ENCODE measurements at regions not wholly inside any gene's neighbourhood (a gene's known extent, or its start where the extent isn't known, plus 50 kb on each side); places are given as distances from the start of the nearest gene placed in this dataset.

- Histone ChIP-seq H3K4me2 (ENCODE audit: low read depth, low read length, poor library complexity, severe bottlenecking) (no peak overlapping the region), H3F3A (ENCODE audit: low read depth) (no peaks in the 10 kb centered on the region), H3K79me2 (ENCODE audit: insufficient read depth, low read length) (no peaks in the 10 kb centered on the region), H3K9ac (ENCODE audit: low read depth, low read length, poor library complexity, severe bottlenecking) (no peak overlapping the region), H3K27me3 (ENCODE audit: insufficient read depth, low read length, poor library complexity, severe bottlenecking) (no peaks in the 10 kb centered on the region), H3K9me3 (ENCODE audit: insufficient read depth, low read depth, low read length) (no peaks in the 10 kb centered on the region), H3K4me1 (ENCODE audit: insufficient read depth, low read length, poor library complexity, severe bottlenecking) (no peaks in the 10 kb centered on the region), H4K20me1 (ENCODE audit: insufficient read depth, low read length, poor library complexity, severe bottlenecking) (no peaks in the 10 kb centered on the region), H2AFZ (ENCODE audit: low read length) (no peak overlapping the region), H3K4me3 (ENCODE audit: low read length, poor library complexity, severe bottlenecking) (no peak overlapping the region), H3K36me3 (ENCODE audit: insufficient read depth, low read length) (no peaks in the 10 kb centered on the region), H3K9me2 (replicated peaks; ENCODE audit: low read depth, low read length) (no peaks in the 10 kb centered on the region)
- TF ChIP-seq EZH2phosphoT487 (IDR thresholded peaks at IDR 0.05; ENCODE audit: borderline replicate concordance) (no peak), CTCF (conservative IDR thresholded peaks at IDR 0.05; ENCODE audit: low read length) (no peak)
These were observed 178.4 kb downstream of the ATOH1 start for GRCh38 chr4:94006932-94007331.

- H3K36me3 ChIP-seq (ENCODE audit: insufficient read depth, low read length), result no peaks in the 10 kb centered on the region
- no peak overlapping the region for H3K4me2 ChIP-seq (ENCODE audit: low read depth, low read length, poor library complexity, severe bottlenecking)
- no peak overlapping the region for H3K9ac ChIP-seq (ENCODE audit: low read depth, low read length, poor library complexity, severe bottlenecking)
- H3K4me3 ChIP-seq (ENCODE audit: low read length, poor library complexity, severe bottlenecking), result no peak overlapping the region
- H2AFZ ChIP-seq (ENCODE audit: low read length), result no peak overlapping the region
- no peaks in the 10 kb centered on the region for H3K79me2 ChIP-seq (ENCODE audit: insufficient read depth, low read length)
- H3K27me3 ChIP-seq (ENCODE audit: insufficient read depth, low read length, poor library complexity, severe bottlenecking), result no peaks in the 10 kb centered on the region
- H4K20me1 ChIP-seq (ENCODE audit: insufficient read depth, low read length, poor library complexity, severe bottlenecking), result no peaks in the 10 kb centered on the region
- no peaks in the 10 kb centered on the region for H3F3A ChIP-seq (ENCODE audit: low read depth)
- no peaks in the 10 kb centered on the region for H3K4me1 ChIP-seq (ENCODE audit: insufficient read depth, low read length, poor library complexity, severe bottlenecking)
- H3K9me3 ChIP-seq (ENCODE audit: insufficient read depth, low read depth, low read length), result no peaks in the 10 kb centered on the region
- no peaks in the 10 kb centered on the region for H3K9me2 ChIP-seq (replicated peaks; ENCODE audit: low read depth, low read length)
- TF ChIP-seq CTCF (conservative IDR thresholded peaks at IDR 0.05; ENCODE audit: low read length) (no peak), EZH2phosphoT487 (IDR thresholded peaks at IDR 0.05; ENCODE audit: borderline replicate concordance) (no peak)
These were observed 182.6 kb downstream of the ATOH1 start for GRCh38 chr4:94011190-94011589.

- H2AFZ ChIP-seq (ENCODE audit: low read length), result no peak overlapping the region
- no peak overlapping the region for H3K4me2 ChIP-seq (ENCODE audit: low read depth, low read length, poor library complexity, severe bottlenecking)
- no peaks in the 10 kb centered on the region for H3F3A ChIP-seq (ENCODE audit: low read depth)
- H3K9me2 ChIP-seq (replicated peaks; ENCODE audit: low read depth, low read length), result no peaks in the 10 kb centered on the region
- TF ChIP-seq CTCF (conservative IDR thresholded peaks at IDR 0.05; ENCODE audit: low read length), result no peak
- no peak for TF ChIP-seq EZH2phosphoT487 (IDR thresholded peaks at IDR 0.05; ENCODE audit: borderline replicate concordance)
- H3K36me3 ChIP-seq (ENCODE audit: insufficient read depth, low read length), result no peaks in the 10 kb centered on the region
- H3K4me3 ChIP-seq (ENCODE audit: low read length, poor library complexity, severe bottlenecking), result no peak overlapping the region
- no peak overlapping the region for H3K9ac ChIP-seq (ENCODE audit: low read depth, low read length, poor library complexity, severe bottlenecking)
- no peaks in the 10 kb centered on the region for H3K27me3 ChIP-seq (ENCODE audit: insufficient read depth, low read length, poor library complexity, severe bottlenecking)
- no peaks in the 10 kb centered on the region for H3K79me2 ChIP-seq (ENCODE audit: insufficient read depth, low read length)
- no peaks in the 10 kb centered on the region for H4K20me1 ChIP-seq (ENCODE audit: insufficient read depth, low read length, poor library complexity, severe bottlenecking)
- H3K9me3 ChIP-seq (ENCODE audit: insufficient read depth, low read depth, low read length), result no peaks in the 10 kb centered on the region
- H3K4me1 ChIP-seq (ENCODE audit: insufficient read depth, low read length, poor library complexity, severe bottlenecking), result no peaks in the 10 kb centered on the region
These were observed 186.1 kb downstream of the ATOH1 start for GRCh38 chr4:94014484-94015136.

Measured in Loucy (cell line).